ENCODE measurements at regions not wholly inside any gene's neighbourhood (a gene's known extent, or its start where the extent isn't known, plus 50 kb on each side); places are given as distances from the start of the nearest gene placed in this dataset.

GRCh38 chr10:9510626-9511025 lies 1456.1 kb downstream of the GATA3 start:
- 63 to 76% (median 66%) methylated on average over 3 of the region's 3 CpGs for WGBS, 3 donors
- no peaks in the 10 kb centered on the region for H3K4me1 ChIP-seq (ENCODE audit: insufficient read depth)
- H3K27me3 ChIP-seq, result no peaks in the 10 kb centered on the region
- H3K9me3 ChIP-seq, result no peaks in the 10 kb centered on the region
- intact Hi-C loops (cut with DNase I), result no loop called here
- TF ChIP-seq EP300 (IDR thresholded peaks at IDR 0.05) (no peak), CTCF (IDR thresholded peaks at IDR 0.05) (no peak)
- H3K4me3 ChIP-seq, result no peak overlapping the region
- no peak overlapping the region for H3K27ac ChIP-seq
- no peak for DNase-seq
- H3K36me3 ChIP-seq, result no peaks in the 10 kb centered on the region

- H3K36me3 ChIP-seq, result no peaks in the 10 kb centered on the region
- TF ChIP-seq CTCF (IDR thresholded peaks at IDR 0.05) (no peak), POLR2A (IDR thresholded peaks at IDR 0.05) (no peak), EP300 (IDR thresholded peaks at IDR 0.05) (no peak)
- intact Hi-C loops (cut with DNase I), result no loop called here
- no peak for DNase-seq
- H3K4me1 ChIP-seq (ENCODE audit: insufficient read depth), result no peaks in the 10 kb centered on the region
- 46 to 59% (median 55%) methylated on average over 6 of the region's 6 CpGs for WGBS, 3 donors
- no peak overlapping the region for H3K4me3 ChIP-seq
- H3K27me3 ChIP-seq, result no peaks in the 10 kb centered on the region
- no peaks in the 10 kb centered on the region for H3K9me3 ChIP-seq
- no peak overlapping the region for H3K27ac ChIP-seq
Measured at GRCh38 chr10:9515922-9516321, 1461.4 kb downstream of the GATA3 start.

GRCh38 chr10:9535744-9536143 lies 1481.3 kb downstream of the GATA3 start:
- Histone ChIP-seq H3K4me1 (ENCODE audit: insufficient read depth) (no peaks in the 10 kb centered on the region), H3K4me3 (no peak overlapping the region), H3K36me3 (no peaks in the 10 kb centered on the region), H3K27ac (no peak overlapping the region), H3K27me3 (no peaks in the 10 kb centered on the region), H3K9me3 (no peaks in the 10 kb centered on the region)
- intact Hi-C loops (cut with DNase I), result no loop called here
- TF ChIP-seq EP300 (IDR thresholded peaks at IDR 0.05), result no peak
- TF ChIP-seq CTCF (IDR thresholded peaks at IDR 0.05), result no peak
- TF ChIP-seq POLR2A (IDR thresholded peaks at IDR 0.05), result no peak
- DNase-seq, result no peak
- 86 to 95% (median 90%) methylated on average over 4 of the region's 4 CpGs for WGBS, 3 donors

GRCh38 chr10:9545073-9545472 lies 1472.6 kb upstream of the CELF2 start:
- intact Hi-C loops (cut with DNase I), result no loop called here
- Histone ChIP-seq H3K27ac (no peak overlapping the region), H3K27me3 (no peaks in the 10 kb centered on the region), H3K36me3 (no peaks in the 10 kb centered on the region), H3K9me3 (no peaks in the 10 kb centered on the region), H3K4me1 (ENCODE audit: insufficient read depth) (no peaks in the 10 kb centered on the region), H3K4me3 (no peak overlapping the region)
- no peak for TF ChIP-seq POLR2A (IDR thresholded peaks at IDR 0.05)
- TF ChIP-seq EP300 (IDR thresholded peaks at IDR 0.05), result no peak
- TF ChIP-seq CTCF (IDR thresholded peaks at IDR 0.05), result no peak
- DNase-seq, result no peak
- 12 to 25% (median 22%) methylated on average over 2 of the region's 2 CpGs for WGBS, 3 donors
